Lung (tissue), 11 donors: ENCODE measurements at regions not wholly inside any gene's neighbourhood (a gene's known extent, or its start where the extent isn't known, plus 50 kb on each side); places are given as distances from the start of the nearest gene placed in this dataset.

ENCODE experiments used
- ATAC-seq: fragments of 200-7000 bp; cut with Tn5 transposase; one replicate; pipeline ENCODE4 v1.9.1; 2020; ENCODE audit warnings: moderate number of reproducible peaks; ENCODE audit not compliant: insufficient read depth, low FRiP score
- DNase-seq, 3 donors: peaks; one replicate each; pipeline ENCODE4 v3.0.0-alpha.2; 2013 to 2017
- H3K27ac ChIP-seq, 2 donors: one replicate each; pipeline ENCODE4 v1.5.1; 2013; ENCODE audit warnings: mild to moderate bottlenecking in 2 of 2, moderate library complexity in 2 of 2, control low read depth in 1 of 2, inconsistent platforms in 1 of 2, low read depth in 1 of 2, low read length in 1 of 2
- H3K27me3 ChIP-seq, 3 donors: one replicate each; pipeline ENCODE4 v1.5.1; 2013; ENCODE audit warnings: low read length in 2 of 3; ENCODE audit not compliant: control insufficient read depth in 3 of 3, insufficient read depth in 3 of 3
- H3K36me3 ChIP-seq, 4 donors: one replicate each; pipeline ENCODE4 v1.5.1; 2013; ENCODE audit warnings: low read length in 4 of 4, mild to moderate bottlenecking in 1 of 4, moderate library complexity in 1 of 4; ENCODE audit not compliant: control insufficient read depth in 4 of 4, insufficient read depth in 4 of 4
- H3K4me1 ChIP-seq, 5 donors: one replicate each; pipeline ENCODE4 v1.5.1; 2013; ENCODE audit warnings: low read length in 5 of 5, mild to moderate bottlenecking in 2 of 5, moderate library complexity in 1 of 5; ENCODE audit not compliant: control insufficient read depth in 5 of 5, insufficient read depth in 5 of 5
- H3K4me3 ChIP-seq: one replicate; pipeline ENCODE4 v1.5.1; 2013; ENCODE audit warnings: mild to moderate bottlenecking, control low read depth, moderate library complexity
- H3K9ac ChIP-seq, 2 donors: one replicate each; pipeline ENCODE4 v1.5.1; 2013; ENCODE audit warnings: low read length in 2 of 2, control low read depth in 1 of 2; ENCODE audit not compliant: insufficient read depth in 1 of 2
- H3K9me3 ChIP-seq, 4 donors: one replicate each; pipeline ENCODE4 v1.5.1; 2013; ENCODE audit warnings: low read length in 3 of 4, mild to moderate bottlenecking in 1 of 4, moderate library complexity in 1 of 4; ENCODE audit not compliant: control insufficient read depth in 4 of 4, insufficient read depth in 3 of 4
- WGBS, 2 donors: extraction: QIAGEN DNeasy Blood & Tissue Kit; methylation state at CpG; one replicate each; pipeline ENCODE4 v1.1.7; 2013; 5-methylcytosine and 5-hydroxymethylcytosine counted together
- TF ChIP-seq, protein P1 (sequence below): IDR thresholded peaks from 2 replicates; pipeline ENCODE4 v1.5.1; 2012; ENCODE audit warnings: mild to moderate bottlenecking; ENCODE audit errors: control extremely low read depth, extremely low read depth
- donor health status: control.
- donor health status: control.
- donor health status: Bipolar disorder and iron deficiency.
- donor health status: healthy.
- donor health status: DM: yes; HTN: yes; CAD: no.

DNA sequence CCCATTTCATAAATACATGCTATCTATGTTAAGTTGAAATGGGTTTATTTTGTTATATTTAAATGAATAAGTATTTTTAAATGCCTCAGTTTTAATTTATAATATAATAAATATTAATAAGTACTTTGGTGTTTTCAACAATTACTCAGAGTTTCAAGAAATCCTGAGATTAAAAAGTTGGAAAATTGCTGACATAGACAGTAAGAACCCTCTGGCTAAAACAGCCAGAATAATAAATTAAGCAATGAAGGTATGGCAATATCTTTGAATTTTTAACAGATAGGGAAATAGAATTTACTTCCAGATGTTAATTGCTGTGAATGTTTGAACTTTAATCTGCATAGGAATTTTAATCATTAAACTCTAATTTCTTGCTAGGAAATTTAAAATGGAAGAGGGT, 83.6 kb downstream of the ZNF622 start:
- H3K4me1 ChIP-seq: peaks cover 0 to 14% (median 0%) of the 10 kb centered on the region in 5 donors
- no peaks in the 10 kb centered on the region for H3K9me3 ChIP-seq
- DNase-seq: no peak
- TF ChIP-seq, protein P1, sequence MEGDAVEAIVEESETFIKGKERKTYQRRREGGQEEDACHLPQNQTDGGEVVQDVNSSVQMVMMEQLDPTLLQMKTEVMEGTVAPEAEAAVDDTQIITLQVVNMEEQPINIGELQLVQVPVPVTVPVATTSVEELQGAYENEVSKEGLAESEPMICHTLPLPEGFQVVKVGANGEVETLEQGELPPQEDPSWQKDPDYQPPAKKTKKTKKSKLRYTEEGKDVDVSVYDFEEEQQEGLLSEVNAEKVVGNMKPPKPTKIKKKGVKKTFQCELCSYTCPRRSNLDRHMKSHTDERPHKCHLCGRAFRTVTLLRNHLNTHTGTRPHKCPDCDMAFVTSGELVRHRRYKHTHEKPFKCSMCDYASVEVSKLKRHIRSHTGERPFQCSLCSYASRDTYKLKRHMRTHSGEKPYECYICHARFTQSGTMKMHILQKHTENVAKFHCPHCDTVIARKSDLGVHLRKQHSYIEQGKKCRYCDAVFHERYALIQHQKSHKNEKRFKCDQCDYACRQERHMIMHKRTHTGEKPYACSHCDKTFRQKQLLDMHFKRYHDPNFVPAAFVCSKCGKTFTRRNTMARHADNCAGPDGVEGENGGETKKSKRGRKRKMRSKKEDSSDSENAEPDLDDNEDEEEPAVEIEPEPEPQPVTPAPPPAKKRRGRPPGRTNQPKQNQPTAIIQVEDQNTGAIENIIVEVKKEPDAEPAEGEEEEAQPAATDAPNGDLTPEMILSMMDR: no peak
- H3K4me3 ChIP-seq: no peak overlapping the region
- no peaks in the 10 kb centered on the region for H3K27me3 ChIP-seq
- no peaks in the 10 kb centered on the region for H3K36me3 ChIP-seq
- H3K9ac ChIP-seq: no peak overlapping the region
- ATAC-seq: no peak
- H3K27ac ChIP-seq: no peak overlapping the region

DNA sequence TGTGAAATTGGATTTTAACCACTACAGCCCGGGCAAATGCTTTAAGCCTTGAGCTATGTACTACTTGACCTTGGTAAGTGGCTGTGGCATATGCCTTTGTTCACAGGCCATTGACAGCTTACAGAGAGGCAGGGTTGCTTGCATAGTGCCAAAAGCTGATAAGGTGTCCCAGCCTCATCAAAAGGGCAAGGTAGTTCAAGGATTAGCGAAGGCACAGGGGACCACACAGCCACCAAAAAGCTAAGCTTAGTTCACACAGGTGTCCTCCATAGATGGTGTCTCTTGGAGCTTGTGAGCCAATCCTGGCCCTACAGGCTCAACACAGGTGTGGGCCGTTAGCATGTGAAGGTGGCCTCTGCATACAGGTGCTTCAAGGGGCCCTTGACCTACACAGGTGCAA, 86.8 kb downstream of the ZNF622 start:
- Histone ChIP-seq H3K9me3 (peaks cover 0 to 2% (median 0%) of the 10 kb centered on the region in 4 donors), H3K9ac (no peak overlapping the region), H3K4me1 (peaks cover 0 to 14% (median 0%) of the 10 kb centered on the region in 5 donors), H3K4me3 (no peak overlapping the region), H3K27me3 (peaks cover 0 to 1% (median 0%) of the 10 kb centered on the region in 3 donors), H3K27ac (no peak overlapping the region), H3K36me3 (no peaks in the 10 kb centered on the region)
- WGBS, 2 donors: 63 to 76% methylated on average over 3 of the region's 3 CpGs
- ATAC-seq: no peak
- peak in 1 of 3 donors; percentile 15 for DNase-seq
- TF ChIP-seq, protein P1: no peak

DNA sequence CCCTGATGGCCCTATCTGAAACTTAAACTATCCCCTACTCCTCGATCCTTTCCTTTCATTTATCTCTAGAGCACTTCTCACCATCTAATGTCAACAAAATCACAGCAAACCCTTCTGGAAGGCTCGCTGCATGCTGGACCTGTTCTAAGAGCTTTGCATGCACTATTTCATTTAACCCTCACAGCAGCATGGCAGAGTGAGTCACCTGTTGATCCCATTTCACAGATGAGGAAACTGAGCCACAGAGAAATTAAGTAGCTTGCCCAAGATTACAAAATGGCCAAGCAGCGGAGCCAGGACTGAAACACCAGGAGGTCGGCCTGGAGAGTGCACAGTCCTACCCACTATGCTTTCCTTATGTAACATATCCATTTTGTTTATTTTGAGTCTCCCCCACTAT, 93.1 kb downstream of the ZNF622 start:
- TF ChIP-seq, protein P1: no peak
- no peak for DNase-seq
- H3K4me3 ChIP-seq: no peak overlapping the region
- peaks cover 0 to 2% (median 0%) of the 10 kb centered on the region in 4 donors for H3K9me3 ChIP-seq
- H3K27ac ChIP-seq: no peak overlapping the region
- H3K9ac ChIP-seq: no peak overlapping the region
- 72 to 85% methylated on average over 4 of the region's 4 CpGs for WGBS, 2 donors
- no peaks in the 10 kb centered on the region for H3K4me1 ChIP-seq
- H3K36me3 ChIP-seq: no peaks in the 10 kb centered on the region
- H3K27me3 ChIP-seq: peaks cover 0 to 2% (median 0%) of the 10 kb centered on the region in 3 donors
- ATAC-seq: no peak

DNA sequence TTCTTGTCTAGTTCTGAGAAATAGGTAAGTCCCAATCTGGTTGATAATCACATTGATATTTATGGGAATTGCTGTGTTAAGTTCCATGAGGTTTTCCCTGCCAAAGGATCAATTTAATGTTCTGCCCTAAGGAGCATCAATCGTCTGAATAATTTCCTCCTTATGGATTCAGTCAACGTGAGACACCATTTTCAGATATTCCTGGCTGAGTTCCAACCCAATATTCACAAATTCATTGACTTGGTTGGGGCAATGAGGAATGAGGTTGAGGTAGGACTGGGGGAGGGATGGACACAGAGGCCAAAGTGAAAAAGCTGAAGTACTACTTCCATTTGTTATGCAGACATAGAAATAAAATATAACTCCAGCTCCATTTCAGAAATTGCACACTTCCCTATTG, 99.1 kb downstream of the ZNF622 start:
- no peak overlapping the region for H3K9ac ChIP-seq
- TF ChIP-seq, protein P1: no peak
- WGBS, 2 donors: 59 to 79% methylated on average over 2 of the region's 2 CpGs
- H3K4me1 ChIP-seq: no peaks in the 10 kb centered on the region
- DNase-seq (no peak), ATAC-seq (no peak)
- no peaks in the 10 kb centered on the region for H3K36me3 ChIP-seq
- H3K4me3 ChIP-seq: no peak overlapping the region
- H3K9me3 ChIP-seq: no peaks in the 10 kb centered on the region
- H3K27ac ChIP-seq: no peak overlapping the region
- no peaks in the 10 kb centered on the region for H3K27me3 ChIP-seq
